ENCODE measurements at regions not wholly inside any gene's neighbourhood (a gene's known extent, or its start where the extent isn't known, plus 50 kb on each side); places are given as distances from the start of the nearest gene placed in this dataset.

DNA sequence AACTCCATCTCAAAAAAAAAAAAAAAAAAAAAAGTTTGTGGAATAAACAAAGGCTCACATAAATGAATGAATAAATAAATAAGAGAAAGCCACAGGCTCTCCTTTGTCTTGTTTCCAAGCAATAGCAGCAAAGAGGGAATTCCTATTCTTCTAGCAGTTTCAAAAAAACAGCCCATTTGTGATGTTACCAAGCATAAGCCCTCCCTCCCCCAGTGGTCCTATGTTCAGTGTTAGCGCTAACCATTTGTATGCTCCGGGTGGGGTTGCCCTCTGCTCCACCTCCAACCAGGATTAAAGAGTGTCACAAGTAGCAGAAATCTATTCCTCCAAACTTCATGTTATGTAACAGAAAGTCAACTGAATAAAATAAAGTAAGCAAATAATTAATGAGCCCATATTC, 1215.0 kb upstream of the TENM4 start:
- Histone ChIP-seq H3K27me3 (no peaks in the 10 kb centered on the region), H3K27ac (no peak overlapping the region), H3K36me3 (no peaks in the 10 kb centered on the region), H3K4me3 (no peak overlapping the region), H3K9me3 (no peaks in the 10 kb centered on the region), H3K4me1 (no peaks in the 10 kb centered on the region)
- DNase-seq: no peak
- intact Hi-C loops (cut with DNase I; ENCODE audit: low total_unique reads): no loop called here
- TF ChIP-seq, protein P1, sequence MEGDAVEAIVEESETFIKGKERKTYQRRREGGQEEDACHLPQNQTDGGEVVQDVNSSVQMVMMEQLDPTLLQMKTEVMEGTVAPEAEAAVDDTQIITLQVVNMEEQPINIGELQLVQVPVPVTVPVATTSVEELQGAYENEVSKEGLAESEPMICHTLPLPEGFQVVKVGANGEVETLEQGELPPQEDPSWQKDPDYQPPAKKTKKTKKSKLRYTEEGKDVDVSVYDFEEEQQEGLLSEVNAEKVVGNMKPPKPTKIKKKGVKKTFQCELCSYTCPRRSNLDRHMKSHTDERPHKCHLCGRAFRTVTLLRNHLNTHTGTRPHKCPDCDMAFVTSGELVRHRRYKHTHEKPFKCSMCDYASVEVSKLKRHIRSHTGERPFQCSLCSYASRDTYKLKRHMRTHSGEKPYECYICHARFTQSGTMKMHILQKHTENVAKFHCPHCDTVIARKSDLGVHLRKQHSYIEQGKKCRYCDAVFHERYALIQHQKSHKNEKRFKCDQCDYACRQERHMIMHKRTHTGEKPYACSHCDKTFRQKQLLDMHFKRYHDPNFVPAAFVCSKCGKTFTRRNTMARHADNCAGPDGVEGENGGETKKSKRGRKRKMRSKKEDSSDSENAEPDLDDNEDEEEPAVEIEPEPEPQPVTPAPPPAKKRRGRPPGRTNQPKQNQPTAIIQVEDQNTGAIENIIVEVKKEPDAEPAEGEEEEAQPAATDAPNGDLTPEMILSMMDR (IDR thresholded peaks at IDR 0.05): no peak

DNA sequence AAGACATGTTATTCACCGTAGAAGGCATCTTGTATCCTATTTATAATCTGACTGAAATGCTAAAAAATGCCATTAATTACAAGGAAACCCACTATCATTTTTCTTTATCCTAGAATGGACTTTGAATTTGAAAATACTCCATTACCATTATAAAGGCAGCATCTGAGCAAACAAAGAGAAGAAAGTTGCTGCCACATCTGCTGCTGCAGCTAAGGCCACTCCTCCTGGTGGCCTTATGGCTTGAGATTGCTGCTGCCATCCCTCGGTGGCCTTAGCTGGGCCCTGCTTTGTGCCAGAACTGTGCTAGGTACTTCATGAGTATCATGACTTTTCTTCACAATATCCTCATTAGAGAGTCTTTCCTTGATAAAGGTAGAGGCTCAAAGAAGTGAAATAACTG, 1210.1 kb upstream of the TENM4 start:
- Histone ChIP-seq H3K27ac (no peak overlapping the region), H3K4me3 (no peak overlapping the region), H3K4me1 (no peaks in the 10 kb centered on the region), H3K9me3 (no peaks in the 10 kb centered on the region), H3K36me3 (no peaks in the 10 kb centered on the region), H3K27me3 (no peaks in the 10 kb centered on the region)
- no peak for DNase-seq
- TF ChIP-seq, protein P1 (IDR thresholded peaks at IDR 0.05): no peak
- intact Hi-C loops (cut with DNase I; ENCODE audit: low total_unique reads): no loop called here

DNA sequence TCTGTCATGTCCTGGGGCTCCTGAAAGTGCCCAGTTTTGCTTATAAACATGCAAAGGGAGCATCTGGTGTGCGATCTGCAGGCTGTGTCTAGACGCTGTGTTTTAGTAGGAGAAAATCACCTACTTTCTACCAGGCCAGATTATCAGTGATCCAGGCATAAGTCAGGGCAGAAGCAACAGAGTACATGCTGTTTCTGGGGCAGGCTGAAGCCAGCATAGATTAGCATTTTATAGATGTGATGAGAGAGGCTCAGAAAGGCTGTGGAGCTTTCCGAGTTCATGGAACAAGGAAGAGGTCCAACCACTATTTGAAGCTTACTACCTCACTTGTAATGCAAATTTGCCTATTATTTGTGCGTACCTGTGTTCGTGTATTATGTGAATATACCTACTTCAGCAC, 1208.4 kb upstream of the TENM4 start:
- TF ChIP-seq, protein P1 (IDR thresholded peaks at IDR 0.05): no peak
- intact Hi-C loops (cut with DNase I; ENCODE audit: low total_unique reads): no loop called here
- H3K4me3 ChIP-seq: no peak overlapping the region
- H3K36me3 ChIP-seq: no peaks in the 10 kb centered on the region
- H3K9me3 ChIP-seq: no peaks in the 10 kb centered on the region
- no peaks in the 10 kb centered on the region for H3K27me3 ChIP-seq
- no peaks in the 10 kb centered on the region for H3K4me1 ChIP-seq
- no peak overlapping the region for H3K27ac ChIP-seq
- DNase-seq: no peak

DNA sequence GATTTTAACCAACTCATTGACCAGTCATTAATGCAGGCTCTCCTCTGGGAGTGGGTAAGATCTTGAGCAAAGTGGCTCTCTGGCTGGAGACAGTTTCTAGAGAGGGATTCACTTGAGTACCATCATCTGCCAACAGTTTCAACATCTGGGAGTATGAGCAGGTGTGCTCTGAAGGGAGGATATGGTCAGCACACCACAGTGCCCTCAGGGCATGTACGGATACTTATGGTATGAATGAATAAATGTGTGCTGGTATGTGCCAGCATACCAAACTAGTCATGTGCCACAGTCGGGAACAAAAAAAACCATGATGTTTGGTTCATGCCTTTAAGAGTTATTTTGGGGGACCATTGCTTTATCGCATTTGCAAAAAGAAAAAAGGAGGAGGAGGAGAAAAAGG, 1197.5 kb upstream of the TENM4 start:
- intact Hi-C loops (cut with DNase I; ENCODE audit: low total_unique reads): no loop called here
- TF ChIP-seq, protein P1 (IDR thresholded peaks at IDR 0.05): no peak

DNA sequence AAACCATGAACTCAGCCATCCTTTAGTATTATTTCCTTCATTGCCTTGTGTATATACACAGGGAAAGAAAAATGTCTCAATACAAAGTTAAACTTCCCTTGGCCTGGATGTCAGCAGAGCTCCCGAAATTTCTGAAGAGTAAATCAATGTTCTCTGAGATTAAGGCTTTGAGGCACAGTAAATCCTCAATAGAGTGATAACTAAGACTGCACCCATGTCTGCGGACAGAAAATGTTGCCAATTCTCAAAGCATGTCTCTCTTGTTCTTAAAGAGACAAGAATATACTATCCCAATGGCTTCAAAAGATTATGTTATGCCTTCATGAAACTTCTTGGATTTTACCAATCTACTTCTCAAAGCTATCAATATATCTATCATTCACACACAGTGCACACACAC, 1196.7 kb upstream of the TENM4 start:
- intact Hi-C loops (cut with DNase I; ENCODE audit: low total_unique reads): no loop called here

More for the DNA sequence above, 1197.5 kb upstream of the TENM4 start:
- DNase-seq: no peak
- H3K27me3 ChIP-seq: no peaks in the 10 kb centered on the region
- H3K36me3 ChIP-seq: no peaks in the 10 kb centered on the region
- no peaks in the 10 kb centered on the region for H3K4me1 ChIP-seq
- no peaks in the 10 kb centered on the region for H3K9me3 ChIP-seq
- no peak overlapping the region for H3K27ac ChIP-seq
- no peak overlapping the region for H3K4me3 ChIP-seq

More for the DNA sequence above, 1196.7 kb upstream of the TENM4 start:
- TF ChIP-seq, protein P1 (IDR thresholded peaks at IDR 0.05): no peak
- Histone ChIP-seq H3K27me3 (no peaks in the 10 kb centered on the region), H3K4me3 (no peak overlapping the region), H3K27ac (no peak overlapping the region), H3K36me3 (no peaks in the 10 kb centered on the region), H3K4me1 (no peaks in the 10 kb centered on the region), H3K9me3 (no peaks in the 10 kb centered on the region)
- DNase-seq: no peak

All from tibial artery (tissue), 4 donors.